Left lobe of liver (tissue), 2 donors: ENCODE measurements at regions not wholly inside any gene's neighbourhood (a gene's known extent, or its start where the extent isn't known, plus 50 kb on each side); places are given as distances from the start of the nearest gene placed in this dataset.
A peak's percentile ranks its signal among the peaks of the same experiment; 100 is the strongest.
"Not testable (repeated sequence)": the region's sequence is repeated elsewhere in the genome, so short reads cannot be mapped to it uniquely, and the experiment has no call there.

Experiments
- ATAC-seq: fragments of 200-7000 bp; cut with Tn5 transposase; one replicate; pipeline ENCODE4 v1.9.1; 2020; ENCODE audit warnings: mild to moderate bottlenecking, moderate library complexity
- DNase-seq: peaks from one replicate; pipeline ENCODE4 v3.0.0-alpha.2; 2020; ENCODE audit warnings: low spot score
- donor health status: DM: no; HTN: no; CAD: no; lungs with moderate emphysema.
- donor health status: DM: no; HTN: yes; CAD: no.

DNA sequence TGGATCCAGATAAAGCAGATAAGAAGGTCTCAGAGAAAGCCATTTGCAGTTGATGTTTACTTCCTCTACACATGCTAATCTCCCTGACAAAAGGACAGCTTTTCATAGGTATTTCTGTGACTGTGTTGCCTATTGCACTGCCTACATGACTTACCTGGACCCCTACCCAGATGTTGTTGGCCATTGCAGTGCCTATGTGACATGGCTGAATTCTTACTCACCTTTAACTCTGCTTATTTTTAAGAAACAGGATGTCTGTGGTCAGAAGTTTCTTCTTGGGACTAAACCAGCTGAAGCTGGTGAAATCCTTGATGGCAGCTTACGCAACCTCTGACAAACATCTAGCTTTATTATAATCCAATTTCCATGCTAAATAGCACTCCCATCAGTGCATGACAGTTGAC, 50.7 kb downstream of the PPIAL4D start:
- DNase-seq, ATAC-seq: not testable (repeated sequence)

DNA sequence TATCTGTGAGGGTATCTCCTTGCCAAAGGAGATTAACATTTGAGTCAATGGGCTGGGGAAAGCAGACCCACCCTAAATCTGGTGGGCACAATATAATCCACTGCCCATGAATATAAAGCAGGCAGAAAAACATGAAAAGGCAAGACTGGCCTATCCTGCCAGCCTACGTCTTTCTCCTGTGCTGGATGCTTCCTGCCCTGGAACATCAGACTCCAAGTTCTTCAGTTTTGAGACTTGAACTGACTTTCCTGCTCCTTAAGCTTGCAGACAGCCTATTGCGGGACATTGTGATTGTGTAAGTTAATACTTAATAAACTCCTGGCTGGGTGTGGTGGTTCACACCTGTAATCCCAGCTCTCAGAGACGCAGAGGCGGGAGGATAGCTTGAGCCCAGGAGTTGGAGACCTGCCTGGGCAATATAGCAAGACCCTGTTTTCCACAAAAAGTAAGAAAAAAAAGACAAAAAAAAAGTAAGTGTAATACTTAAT, 52.4 kb downstream of the PPIAL4D start:
- not testable (repeated sequence) for ATAC-seq, DNase-seq

DNA sequence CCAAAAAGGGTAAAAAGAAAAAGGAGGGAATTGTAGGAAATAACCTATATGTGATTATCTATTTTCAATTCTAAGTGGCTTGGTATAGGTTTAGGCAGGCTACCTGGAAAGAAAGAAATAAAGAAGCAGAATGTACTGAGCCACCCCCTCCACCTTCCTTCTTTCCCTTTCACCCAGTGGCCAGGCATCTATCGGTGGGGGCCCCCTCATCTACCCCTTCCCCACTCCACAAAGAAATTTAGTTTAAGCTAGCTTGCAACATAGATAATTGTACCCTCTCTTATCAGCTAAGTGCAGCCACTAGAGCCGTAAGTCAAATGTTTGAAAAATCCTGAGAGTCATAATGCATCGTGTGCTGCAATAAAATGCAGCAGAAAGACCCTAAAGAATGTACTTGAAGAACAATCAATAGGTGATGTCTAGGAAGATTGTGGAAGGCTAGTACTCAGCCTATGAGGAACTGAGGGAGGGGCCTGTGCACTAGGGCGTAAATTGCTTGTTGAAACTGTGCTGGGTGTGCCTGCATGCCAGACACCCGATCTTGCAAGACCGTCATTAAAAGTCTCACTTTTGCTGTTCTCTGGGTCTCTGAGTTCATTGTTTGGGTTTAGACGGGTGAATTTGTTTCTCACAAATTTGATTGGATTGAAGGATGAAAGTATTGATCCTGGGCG, 53.0 kb downstream of the PPIAL4D start:
- ATAC-seq, DNase-seq: not testable (repeated sequence)

DNA sequence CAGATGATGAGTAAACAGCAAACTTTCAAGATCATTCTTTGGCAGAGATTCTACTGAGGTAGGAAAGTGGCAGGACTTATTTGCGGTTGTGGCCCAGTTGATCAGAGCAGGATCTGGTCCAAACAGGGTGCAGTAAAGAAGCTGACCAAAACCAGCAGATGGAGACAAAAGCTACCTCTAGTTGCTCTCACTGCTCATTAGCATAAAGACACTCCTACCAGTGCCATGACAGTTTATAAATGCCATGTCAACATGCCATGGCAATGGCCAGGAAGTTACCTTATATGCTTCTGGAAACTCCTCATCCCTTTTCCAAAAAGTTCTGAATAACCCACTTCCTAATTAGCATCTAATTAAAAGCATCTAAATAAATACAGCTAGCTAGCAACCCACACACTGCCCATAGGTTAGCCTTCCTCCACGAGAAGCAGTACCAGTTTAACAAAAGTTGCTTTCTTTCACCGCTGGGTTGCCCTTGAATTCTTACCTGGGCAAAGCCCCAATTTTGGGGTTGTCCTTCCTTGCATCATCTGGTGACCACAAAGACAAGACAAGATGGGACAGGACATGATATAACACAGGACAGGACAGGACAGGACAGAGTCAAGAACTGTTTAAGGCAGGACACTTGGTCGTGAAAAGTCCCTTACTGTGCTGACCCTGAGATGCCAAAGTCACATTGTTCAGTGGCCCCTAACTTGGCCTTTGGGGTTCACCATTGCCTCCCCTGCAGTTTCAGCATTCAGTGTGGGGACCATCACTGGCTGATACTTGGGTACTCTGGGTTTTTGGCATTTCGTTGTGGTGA, 59.2 kb downstream of the PPIAL4D start:
- peak; percentile 99 for ATAC-seq
- not testable (repeated sequence) for DNase-seq

DNA sequence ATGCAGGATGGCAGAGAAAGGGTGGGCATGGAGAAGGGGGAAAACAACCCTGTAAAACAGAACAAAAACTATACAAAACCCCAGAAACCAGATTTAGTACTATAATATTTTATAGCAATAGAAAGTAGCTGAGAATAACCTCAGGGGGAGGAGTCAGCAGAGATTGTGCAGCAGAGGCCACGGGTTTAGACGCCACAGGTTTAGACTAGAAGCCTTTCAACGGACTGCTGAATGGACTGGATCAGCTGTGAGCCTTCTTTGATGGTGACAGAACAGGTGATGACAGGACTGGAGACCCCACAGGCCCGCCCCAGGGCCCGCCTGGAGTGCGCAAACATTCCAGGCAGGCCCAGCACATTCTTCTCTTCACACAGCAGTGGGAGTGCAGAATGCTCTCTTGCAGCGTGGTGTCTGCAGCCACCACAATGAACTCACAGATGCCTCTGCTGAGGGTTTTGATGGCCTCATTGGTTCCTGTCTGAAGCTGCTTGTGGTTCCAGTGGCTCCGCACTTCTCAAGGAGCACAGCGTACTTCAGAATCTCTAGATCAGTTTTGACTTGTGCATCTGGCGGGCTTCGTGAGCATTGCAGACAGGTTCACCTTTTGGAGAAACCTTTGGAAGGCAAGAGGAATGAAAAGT, 65.6 kb downstream of the PPIAL4D start:
- DNase-seq, ATAC-seq: not testable (repeated sequence)

DNA sequence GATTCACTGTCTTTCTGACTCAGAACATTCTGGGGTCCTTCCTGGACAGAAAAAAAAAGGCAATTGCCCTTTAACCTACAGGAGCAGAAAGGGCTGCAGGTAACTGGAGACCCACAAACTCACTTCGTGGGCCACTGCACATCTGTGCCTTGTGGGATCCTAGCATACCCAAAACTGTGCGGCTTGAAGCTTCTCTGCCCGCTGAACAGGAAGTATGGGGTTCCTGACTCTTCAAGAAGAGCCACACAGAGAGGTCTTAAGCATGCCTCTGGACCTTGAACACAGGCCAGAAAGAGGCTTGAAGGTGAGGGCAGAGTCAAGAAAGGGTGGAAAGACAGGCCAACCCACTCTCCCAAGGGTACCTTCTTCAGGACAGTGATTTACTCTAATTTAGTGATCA, 67.6 kb downstream of the PPIAL4D start:
- DNase-seq, ATAC-seq: not testable (repeated sequence)

DNA sequence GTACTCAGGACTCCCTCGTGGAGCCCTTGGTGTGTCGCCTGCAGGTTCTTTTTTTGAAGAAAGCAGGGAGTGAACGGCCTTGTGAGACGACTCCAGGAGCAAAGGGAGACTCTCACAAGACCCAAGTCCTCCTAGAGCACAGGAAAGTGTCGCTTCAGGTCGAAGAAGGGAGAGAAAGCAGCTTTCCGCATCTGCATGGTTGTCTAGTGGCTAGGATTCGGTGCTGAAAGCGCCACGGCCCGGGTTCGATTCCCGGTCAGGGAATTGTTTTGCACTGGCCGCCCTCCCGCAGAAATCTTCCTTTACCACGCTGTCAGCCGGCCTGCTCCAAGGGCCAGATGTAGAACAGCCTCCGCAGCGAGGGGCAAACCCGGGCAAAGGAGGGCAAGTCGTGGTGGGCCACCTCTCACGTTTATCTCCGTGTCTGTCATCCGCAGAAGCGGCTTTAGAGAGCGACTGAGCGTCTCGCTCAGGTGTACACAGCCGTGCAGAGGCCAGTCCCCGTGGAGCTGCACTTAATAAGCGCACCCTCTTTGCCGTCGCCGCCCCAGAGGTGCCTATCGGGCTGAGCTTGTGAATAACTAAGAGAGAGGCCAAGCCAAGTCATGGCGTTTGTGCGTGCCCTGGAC, 72.6 kb downstream of the FAM72D start:
- ATAC-seq, DNase-seq: not testable (repeated sequence)

DNA sequence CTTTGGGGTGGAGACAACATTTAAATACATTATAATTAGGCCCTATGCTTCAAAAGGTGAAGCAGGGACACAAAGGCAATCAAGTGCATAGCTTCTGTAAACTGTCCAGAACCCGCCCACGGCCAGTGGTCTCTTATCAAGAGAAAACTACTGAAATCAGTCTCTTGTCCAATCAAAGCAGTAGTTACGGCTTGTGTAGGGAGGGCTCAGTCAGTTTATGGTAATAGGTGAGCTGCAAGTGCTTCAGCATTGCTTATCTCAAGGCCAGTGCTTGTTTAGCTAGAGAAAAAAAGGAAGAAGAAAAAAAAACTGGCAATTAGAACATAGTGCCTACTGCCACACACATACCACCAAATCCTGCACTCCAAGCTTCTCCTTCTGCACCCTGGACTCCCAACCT, 68.6 kb downstream of the FAM72D start:
- not testable (repeated sequence) for ATAC-seq, DNase-seq
